GM18907 (cell line): ENCODE measurements at regions not wholly inside any gene's neighbourhood (a gene's known extent, or its start where the extent isn't known, plus 50 kb on each side); places are given as distances from the start of the nearest gene placed in this dataset.

ENCODE experiments used
- ATAC-seq: cut with Tn5 transposase; IDR thresholded peaks from one replicate; pipeline ENCODE4 v1.9.1; 2021; ENCODE audit warnings: mild to moderate bottlenecking, moderate library complexity; ENCODE audit not compliant: unreplicated experiment

DNA sequence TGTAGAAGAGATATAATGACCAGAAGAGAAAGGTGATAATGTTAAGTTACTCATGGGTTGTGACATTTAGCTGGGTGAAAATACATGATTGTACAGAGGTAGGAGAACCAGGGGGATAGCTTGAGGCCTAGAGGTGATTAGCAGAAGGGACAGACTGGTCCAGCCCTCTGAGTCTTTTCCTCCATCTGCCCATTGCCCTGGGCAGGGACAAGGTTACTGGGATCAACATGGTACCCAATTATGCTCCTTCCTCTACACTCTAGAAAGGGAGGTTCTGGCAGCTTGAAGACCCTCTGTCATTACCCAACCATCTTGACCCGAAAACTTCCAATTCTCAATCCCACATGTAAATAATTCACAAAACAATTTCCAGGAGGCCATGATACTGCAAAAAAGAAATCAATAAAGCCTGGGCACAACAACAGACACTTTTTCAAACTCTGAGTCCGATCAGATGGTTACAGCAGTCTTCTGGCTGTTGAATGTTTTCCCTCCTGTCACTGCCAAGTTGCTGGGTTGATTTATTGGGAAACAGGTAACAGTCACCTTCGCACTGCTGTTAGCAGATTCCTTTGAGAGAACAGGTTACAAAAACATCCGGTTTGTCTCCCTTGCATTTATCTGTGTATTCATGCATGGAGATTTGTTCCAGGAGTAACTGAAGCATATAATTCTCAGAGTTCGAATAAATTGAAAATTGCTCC, 239.1 kb upstream of the HTR2A start:
- ATAC-seq, result no peak

DNA sequence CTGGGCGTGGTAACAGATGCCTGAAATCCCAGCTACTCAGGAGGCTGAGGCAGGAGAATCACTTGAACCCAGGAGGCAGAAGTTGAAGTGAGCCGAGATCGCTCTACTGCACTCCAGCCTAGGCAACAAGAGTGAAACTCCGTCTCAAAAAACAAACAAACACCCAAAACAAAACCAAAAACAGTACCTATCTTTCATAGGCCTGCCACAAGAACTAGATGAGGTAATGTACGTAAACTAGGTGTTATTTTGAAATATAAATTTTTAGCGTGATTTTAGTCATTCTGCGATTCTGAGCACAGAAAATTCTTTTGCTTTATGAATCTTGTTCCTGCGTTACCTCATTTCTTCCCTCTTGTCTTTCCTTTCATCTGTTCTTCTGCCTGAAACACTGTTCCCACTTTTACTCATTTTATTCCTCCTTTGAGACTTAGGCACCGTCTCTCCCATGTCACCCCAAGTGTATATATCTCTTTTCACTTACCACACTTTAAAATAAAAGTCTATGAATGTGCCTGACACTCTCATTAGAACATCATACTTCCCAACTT, 238.2 kb upstream of the HTR2A start:
- peak; percentile 59 for ATAC-seq

GRCh38 chr13:47133011-47133445, 236.2 kb upstream of the HTR2A start:
- ATAC-seq, result no peak

DNA sequence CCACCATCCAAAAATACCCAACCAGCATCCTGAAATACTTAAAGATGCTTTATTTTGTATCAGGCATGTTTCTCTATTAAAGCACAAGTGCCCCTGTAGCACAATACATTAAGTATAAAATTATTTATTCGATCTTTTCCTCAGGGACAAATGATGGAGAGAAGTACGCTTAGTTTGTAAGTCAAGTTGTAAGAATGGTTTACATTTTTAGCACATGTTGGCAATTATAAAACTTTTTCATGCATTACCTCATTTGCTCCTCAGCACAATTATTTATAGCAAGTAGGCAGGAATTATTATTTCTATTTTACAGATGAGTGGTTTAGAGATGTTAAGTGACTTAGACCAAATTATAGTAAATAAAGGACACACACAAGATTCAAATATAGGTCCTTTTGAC, 232.6 kb upstream of the HTR2A start:
- ATAC-seq, result no peak

GRCh38 chr13:47126432-47126831, 229.6 kb upstream of the HTR2A start:
- ATAC-seq, result no peak

GRCh38 chr13:47121092-47121763, 224.4 kb upstream of the HTR2A start:
- no peak for ATAC-seq

DNA sequence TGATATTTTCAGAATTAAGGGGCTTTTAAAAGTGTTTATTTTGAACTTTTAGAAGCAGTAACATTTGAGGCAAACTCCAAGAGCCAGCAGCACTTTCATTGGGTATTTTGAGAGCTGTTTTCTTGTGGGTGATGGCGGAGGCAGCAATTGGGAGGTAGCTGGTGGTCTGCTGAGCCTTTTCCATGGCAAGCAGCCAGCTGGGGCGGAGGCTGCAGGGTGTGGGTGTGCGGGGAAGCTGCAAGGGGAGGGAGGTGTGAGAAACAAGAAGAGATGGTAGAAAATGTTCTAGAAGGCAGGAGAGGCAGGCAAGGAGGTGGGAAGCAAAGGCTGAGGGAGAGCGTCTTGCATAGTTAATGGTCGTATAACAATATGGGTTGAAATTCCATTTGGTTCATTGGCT, 223.4 kb upstream of the HTR2A start:
- no peak for ATAC-seq

GRCh38 chr13:47119575-47120235, 222.9 kb upstream of the HTR2A start:
- ATAC-seq, result no peak

DNA sequence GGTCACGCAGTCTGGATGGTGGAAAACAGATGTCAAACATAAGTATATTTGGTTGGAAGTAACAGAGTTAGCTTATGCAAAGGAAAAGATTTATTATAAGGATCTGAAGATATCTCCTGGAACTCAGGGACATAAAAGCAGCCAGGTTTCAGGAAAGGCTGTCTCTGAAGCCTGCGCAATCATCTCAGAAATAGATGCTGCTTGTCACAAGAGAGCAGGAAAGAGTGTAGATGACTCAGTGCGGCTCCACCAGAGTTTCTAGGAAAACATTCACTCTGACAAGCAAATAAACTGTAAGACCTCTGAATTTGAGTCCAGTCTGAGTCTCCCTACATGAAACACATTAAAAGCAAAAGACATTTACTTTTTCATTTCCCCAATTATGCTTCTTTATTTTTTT, 220.4 kb upstream of the HTR2A start:
- no peak for ATAC-seq

GRCh38 chr13:47114030-47114429, 217.2 kb upstream of the HTR2A start:
- ATAC-seq, result no peak

DNA sequence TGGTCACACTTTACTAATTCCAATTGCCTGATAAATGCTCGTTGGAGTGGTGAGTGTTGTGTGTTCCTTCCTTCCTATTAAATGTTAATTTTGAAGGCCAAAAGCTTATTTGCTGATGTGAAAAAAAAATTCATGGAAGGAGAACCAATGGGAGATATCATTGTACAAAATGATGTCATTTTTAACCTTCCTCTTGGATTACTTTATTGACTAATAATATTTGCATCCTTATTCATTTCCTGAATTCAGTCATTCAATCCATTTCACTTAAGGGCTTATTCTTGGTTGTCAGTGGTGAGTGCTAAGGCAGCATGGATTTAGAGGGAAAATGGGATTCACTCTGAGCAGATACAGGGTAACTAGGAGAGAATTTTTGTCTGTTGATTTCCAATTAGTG, 216.0 kb upstream of the HTR2A start:
- no peak for ATAC-seq

DNA sequence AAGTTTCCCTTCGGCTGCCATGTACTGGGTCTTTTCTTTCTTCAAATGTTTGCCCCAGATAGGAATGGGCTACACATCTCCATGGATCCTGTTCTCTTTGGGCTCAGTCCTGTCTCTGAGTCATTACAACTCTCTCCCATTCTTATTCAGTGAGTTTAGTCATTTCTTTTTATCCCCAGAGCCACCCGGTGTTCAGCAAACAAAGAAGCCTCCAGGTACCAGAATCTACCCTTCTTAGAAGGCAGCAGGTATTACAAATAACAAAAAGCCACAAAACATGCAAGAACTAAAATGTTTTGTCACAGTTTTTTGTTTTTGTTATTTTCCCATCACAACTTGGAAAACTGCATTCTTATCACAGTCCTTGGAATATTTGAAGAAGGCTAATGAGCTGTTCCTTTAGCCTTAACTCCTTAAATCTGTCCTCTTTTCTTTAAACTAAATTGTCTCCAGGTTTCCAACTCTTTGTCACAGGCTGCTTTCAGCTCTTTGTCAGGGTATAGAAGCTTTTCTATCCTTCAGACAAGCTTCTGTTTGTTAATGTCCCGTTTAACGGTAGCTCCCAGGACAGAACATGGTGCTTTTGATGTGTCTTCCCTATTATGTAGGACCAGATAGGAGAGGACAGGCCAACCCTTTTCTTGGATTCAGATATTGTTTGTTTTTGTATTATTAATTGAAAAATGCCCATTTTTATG, 215.5 kb upstream of the HTR2A start:
- no peak for ATAC-seq

DNA sequence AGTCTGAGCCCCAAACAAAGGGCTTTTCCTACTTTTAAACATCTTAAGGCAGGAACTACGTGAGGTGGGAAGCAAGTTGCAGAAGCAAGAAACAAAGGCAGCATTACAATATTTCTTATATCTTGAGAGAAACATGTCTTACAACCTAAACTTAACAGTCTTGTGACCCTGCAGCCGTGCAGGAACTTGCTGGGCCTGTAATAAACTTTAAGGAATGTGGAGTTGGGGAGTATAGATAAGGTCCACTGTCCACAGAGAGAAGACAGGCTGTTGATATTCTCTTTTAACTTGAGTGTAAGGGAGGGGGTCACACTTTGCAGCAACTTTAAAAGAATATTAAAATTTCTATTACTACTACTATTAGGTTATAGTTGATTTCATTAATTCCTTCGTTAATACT, 214.6 kb upstream of the HTR2A start:
- no peak for ATAC-seq

- no peak for ATAC-seq
Measured at GRCh38 chr13:47110833-47111240, 214.0 kb upstream of the HTR2A start.

DNA sequence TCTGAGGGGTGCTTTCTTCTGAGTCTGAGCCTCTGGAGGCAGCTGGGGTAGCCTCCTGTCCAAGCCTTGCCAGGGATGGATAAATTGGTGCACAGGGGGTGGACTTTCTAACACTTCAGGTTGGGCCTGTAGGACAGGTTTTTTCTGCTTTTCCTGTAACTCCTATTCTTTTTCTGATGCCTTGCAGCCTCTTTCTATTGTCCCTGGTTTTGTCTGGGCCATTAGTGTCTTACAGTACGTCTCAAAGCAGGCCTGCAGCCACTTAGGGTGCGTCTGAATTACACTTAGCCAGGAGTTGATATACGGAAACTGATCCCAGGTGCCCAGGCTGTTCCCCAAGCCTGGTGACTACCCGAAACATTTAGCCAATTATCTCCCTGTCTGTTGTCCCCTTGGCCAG, 213.3 kb upstream of the HTR2A start:
- ATAC-seq, result no peak

DNA sequence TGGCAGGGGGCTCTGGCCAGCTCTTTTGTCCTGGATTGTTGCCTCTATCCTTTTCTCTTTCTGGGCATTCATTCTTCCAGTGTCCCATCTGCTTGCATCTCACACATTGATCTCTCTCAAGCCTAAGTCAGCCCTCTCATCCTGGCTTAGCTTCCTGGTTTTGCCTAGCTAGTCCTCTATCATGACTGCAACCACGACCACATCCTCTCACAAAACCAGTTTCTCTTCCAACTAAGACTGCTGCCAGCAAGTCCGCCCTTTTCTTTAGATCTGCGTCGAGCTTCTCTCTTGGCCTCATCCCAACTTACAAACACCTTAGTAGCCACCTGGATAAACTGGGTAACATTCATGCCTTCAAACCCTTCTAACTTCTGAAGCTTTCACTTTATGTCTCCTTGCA, 212.2 kb upstream of the HTR2A start:
- peak; percentile 84 for ATAC-seq

DNA sequence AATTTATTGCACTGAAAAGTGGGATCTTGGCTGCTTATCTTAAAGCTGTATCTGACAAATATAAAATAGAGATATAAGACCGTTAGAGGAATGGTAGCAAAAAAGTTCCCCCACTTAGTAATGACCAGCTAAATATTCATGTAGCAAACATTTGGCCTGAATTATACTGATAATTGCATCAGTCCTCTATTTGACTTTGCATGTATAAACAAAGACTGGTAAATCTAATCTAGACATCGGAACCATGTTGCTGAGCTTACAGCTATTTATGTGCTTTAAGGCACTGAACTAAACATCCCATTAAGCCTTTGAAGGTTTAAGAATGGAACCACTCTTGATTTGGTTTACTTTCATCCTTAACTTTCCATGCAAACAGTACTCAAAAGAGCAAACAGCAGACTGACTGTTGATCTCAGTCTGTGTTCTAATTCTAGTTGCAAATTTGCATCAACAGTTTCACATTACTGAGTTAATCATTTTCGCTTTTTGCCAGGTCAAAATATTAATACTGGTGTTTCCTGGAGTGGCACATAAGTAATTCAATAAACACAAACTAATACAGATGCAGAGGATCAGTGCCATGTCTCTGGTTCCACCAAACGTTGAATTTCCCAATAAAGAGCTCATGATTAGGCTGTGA, 203.5 kb upstream of the HTR2A start:
- ATAC-seq, result peak; percentile 87

DNA sequence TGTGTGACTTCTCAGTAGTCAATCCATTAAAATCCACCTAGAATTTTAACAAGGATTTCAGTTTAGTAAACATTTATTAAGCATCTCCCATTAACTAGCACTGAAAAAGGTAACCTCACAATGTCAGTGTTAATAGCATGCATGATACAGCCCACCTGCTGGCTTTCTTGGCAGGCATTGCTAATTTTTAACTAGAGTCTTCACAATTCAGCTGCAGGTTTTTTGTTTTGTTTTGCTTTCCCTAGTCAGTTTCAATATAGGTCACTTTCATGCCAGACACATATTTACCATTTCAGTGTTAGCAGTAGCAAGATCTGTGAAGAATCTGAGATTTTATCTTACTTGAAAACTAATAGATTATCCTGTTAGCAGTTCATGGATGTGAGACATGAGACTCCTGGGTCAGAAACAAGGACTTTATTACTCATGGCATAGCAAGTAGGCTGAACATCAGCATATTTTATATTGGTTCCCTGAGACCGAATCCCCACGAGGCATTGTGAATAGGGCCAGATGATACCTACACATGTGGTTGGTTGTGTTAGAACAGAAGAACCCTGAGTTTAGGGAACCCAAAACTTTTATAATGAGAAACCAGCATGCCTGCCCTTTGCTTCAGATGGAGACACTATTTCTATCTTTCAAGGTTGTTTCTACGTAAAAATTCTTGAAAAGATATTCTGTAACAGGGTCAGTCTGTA, 198.0 kb upstream of the HTR2A start:
- peak; percentile 93 for ATAC-seq

DNA sequence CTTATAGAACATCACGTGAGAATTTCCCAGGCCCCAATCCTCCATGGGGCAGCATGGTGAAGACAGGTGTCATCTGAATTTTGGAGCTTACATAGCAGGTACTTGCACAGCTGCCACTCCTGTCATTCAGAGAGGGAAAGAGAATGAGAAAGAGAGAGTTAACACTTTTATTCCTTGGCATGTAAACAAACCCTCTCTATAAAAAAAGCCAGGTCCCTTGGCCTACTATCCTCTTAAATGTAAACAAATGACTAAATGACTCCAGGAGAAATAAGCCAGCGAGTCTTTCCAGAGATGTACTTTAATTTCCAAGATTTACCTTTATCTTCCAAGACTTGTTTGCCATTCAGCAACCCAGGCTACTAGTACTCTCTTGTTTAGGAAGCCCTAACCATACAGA, 195.3 kb upstream of the HTR2A start:
- no peak for ATAC-seq

GRCh38 chr13:47087841-47088240, 191.0 kb upstream of the HTR2A start:
- ATAC-seq, result no peak
